Fibroblast of skin of abdomen (primary cell): ENCODE measurements at regions not wholly inside any gene's neighbourhood (a gene's known extent, or its start where the extent isn't known, plus 50 kb on each side); places are given as distances from the start of the nearest gene placed in this dataset.
"Not testable (repeated sequence)": the region's sequence is repeated elsewhere in the genome, so short reads cannot be mapped to it uniquely, and the experiment has no call there.

ENCODE experiments used
- DNase-seq: peaks from one replicate; pipeline ENCODE4 v3.0.0-alpha.2; 2013

GRCh38 chr2:41180387-41180786, 728.5 kb upstream of the SLC8A1 start:
- DNase-seq: no peak

DNA sequence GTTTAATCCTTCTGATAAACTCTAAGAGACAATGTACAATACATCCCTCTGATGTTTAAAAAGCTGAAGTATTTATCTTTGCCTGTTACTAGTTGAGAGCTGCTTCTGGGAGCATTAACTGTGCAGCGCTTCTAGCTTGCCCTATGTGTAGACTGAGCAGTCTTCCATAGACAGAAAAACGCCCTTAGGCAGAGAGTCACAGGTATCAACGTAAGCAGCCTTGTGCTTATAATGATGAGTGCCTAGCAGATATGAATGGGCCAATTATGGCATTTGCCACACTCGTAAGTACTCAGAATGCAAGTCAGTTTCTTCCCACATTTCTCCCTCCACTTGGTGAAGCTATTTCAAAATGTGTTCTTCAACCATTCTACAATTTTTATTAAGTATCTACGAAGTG, 731.1 kb upstream of the SLC8A1 start:
- DNase-seq: no peak

DNA sequence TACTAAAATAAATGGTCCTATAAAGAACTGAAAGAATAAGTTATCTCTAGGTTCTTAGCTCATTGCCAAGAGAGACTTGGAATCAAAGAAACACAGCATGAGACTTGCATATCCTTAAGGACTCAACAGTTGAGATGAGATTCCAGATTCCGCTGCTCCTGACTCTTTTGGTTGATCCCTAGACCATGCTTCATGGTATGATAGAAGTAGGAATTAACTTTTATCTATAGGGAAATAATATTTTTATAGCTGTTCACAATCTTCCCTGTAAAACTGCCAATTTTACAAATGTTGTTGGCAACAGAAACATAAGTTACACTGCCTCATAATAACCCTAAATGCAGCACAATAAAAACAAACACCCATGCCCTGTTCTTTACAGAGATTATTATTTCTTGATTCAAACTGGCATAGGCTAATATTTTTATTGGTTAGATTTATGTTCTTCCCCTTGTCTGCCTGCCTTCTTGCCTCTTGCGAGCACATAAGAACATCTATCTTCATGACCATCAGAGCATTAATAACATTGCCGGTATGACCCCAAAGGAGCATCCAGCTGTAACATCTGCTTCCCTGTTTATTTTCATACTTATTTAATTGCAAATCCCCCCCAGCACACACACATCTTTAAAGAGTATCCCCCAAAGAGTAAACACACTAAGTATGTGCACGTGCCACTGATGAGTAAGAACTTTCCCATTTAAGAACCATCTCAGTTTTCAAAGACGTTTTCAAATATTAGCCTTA, 735.7 kb upstream of the SLC8A1 start:
- no peak for DNase-seq

GRCh38 chr2:41194230-41194629, 742.3 kb upstream of the SLC8A1 start:
- DNase-seq: peak; percentile 71

GRCh38 chr2:41197781-41198180, 745.9 kb upstream of the SLC8A1 start:
- DNase-seq: peak; percentile 3

GRCh38 chr2:41199334-41199733, 747.4 kb upstream of the SLC8A1 start:
- no peak for DNase-seq

GRCh38 chr2:41204315-41204714, 752.4 kb upstream of the SLC8A1 start:
- no peak for DNase-seq

- DNase-seq: no peak
These were observed 754.1 kb upstream of the SLC8A1 start for GRCh38 chr2:41206004-41206403.

DNA sequence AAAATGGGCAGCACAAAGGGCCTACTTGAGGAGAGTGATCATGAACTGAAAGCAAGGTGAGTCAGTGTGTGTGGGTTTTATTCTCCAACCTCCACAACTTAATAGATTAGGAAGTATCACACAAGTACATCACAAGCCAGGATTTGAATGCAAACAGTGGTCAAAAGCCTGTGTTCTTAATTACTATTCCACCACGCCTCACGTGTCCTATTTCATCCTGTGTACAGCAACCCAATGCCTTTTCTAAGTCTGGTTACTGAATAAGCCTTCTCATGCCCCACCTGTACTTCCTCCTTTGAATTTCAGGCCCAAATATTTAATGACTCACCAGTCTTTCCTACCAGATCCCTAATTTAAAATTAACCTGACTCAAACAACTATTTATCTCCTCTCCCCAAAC, 755.7 kb upstream of the SLC8A1 start:
- DNase-seq: no peak

- not testable (repeated sequence) for DNase-seq
These were observed 758.1 kb upstream of the SLC8A1 start for GRCh38 chr2:41210030-41210429.

DNA sequence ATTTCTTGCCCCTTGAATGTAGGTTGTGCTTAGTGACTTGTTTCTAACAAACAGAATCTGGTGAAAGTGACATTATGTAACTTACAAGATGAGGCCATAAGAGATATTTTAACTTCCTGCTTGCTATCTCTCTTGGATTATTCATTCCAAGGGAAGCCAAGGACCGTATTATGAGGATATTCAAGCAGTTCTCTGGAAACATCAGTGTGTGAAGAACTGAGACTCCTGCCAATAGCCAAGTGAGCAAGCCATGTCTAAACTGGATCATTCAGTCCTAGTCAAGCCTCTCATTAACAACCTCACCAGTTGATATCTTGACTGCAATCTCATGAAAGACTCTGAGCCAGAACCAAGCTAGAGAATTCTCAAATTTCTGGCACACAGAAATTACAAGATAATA, 765.1 kb upstream of the SLC8A1 start:
- DNase-seq: no peak

DNA sequence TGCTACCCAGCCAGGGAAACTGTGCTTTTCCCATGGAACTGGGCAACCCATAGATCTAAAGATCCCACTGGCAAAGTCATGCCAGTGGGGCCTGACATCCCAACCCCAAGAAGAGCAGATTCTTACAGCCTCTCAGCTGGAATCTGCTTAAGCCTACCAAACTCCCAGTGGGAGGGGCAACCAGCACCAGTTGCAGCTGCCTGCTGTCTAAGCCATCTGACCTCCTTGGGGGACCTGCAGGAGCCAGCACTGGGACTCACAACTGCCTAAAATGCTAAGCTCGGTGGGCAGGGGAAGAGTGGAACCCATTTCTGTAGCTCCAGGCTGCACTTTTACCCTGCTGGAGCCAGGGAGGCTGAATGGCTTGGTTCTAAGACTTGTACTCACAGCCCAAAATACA, 770.7 kb upstream of the SLC8A1 start:
- no peak for DNase-seq

DNA sequence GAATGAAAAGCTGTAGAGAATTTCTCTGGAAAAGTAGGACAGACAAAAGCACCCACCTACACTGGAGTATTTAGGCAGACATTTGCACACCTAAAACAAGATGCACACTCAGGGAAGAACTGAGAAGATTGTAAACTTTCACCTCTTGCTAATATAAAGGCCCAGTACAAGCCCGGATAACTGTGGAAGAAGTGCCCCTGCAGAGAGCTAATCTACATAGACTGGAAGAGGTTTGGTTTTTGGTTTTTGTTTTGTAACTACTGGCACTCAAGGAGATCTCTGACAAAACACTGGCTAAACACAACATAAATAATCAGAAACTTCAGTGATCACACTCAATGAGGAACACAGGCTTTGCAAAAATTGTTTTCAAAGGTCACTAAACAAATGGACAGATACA, 782.2 kb upstream of the SLC8A1 start:
- no peak for DNase-seq

GRCh38 chr2:41241325-41242000, 789.6 kb upstream of the SLC8A1 start:
- DNase-seq: no peak

DNA sequence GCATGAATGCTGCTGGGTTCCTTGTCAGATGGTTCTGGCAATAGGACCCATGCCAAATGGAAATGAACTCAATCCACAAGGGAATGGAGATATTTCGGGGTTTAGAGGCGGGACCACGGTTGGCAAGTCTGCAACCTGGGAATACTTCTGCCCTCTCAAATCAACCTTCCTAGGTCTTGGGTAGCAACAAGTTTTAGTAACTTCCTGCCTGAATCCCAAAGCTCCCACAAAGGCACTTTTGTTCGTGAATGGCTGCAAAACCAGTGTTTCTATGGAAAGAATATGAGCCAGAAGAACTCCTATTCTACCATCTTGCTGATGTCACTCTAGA, 790.1 kb upstream of the SLC8A1 start:
- DNase-seq: no peak

- no peak for DNase-seq
These were observed 779.7 kb upstream of the PKDCC start for GRCh38 chr2:41267929-41268659.

- peak; percentile 58 for DNase-seq
These were observed 764.6 kb upstream of the PKDCC start for GRCh38 chr2:41283079-41283775.

GRCh38 chr2:41293491-41293890, 754.3 kb upstream of the PKDCC start:
- no peak for DNase-seq

- peak; percentile 26 for DNase-seq
These were observed 753.5 kb upstream of the PKDCC start for GRCh38 chr2:41294331-41294730.

DNA sequence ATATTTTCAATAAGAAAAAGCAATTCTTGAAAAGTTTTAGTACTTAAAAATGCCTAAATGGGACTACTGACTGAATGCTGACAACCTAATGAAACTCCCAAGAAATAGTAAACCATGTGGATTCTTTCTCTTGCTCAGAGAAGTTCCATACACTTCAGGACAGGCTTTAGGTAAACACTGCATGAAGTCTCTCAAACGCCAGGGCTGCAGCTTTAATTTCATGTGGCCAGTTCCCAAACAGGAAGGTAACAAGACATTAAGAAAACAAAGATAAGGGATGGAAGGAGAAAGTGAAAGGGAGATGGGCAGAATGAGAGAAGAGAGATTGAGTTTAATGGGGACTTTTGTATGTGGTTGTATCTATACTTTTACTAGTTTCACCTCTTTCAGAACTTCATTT, 734.7 kb upstream of the PKDCC start:
- no peak for DNase-seq

DNA sequence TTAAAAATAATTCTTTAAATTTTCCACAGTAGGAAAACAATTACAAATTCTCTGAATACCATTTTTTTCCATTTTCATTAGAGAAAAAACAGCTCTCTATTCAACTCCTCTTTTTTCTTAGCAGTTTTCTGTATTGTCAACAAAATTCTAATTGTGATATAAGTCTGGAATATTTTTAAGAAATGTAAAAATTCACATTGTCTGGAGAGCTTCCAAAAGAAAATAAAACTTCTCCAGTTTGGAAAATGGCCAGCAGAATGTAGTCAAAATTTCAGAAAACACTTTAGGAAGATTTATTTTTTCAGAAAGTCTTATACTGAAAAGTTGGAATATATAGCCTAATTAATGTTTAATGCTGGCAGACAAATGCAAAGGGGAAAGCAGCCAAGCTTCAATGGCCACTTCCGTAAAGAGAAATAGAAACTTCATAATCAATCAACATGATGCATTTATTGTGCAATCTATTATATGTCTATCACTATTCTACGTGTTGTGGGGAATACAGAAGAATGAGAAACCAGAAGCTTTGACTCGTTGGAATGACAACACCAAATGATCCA, 733.2 kb upstream of the PKDCC start:
- no peak for DNase-seq

DNA sequence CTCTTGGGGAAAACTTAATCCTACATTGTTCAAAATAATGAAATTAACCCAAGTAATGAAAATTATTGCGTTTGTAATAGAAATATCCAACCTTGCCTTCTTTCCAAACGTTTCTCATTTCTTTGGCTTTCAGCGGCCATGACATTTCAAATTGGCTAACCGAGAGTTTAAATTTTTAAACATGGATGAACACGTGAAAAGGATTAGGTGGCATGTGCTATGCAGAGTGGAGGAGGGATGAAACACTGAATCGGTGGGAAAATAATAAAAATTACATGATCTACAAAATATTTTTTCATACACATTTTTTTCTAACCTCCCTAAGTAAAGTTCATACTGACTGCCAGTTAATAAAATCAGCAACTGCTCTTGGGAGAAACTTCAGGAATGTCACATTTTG, 728.4 kb upstream of the PKDCC start:
- no peak for DNase-seq

GRCh38 chr2:41320491-41320890, 727.3 kb upstream of the PKDCC start:
- no peak for DNase-seq
